Stomach (tissue), 4 donors: ENCODE measurements at regions not wholly inside any gene's neighbourhood (a gene's known extent, or its start where the extent isn't known, plus 50 kb on each side); places are given as distances from the start of the nearest gene placed in this dataset.

Experiments
- CTCF ChIP-seq, 7 experiments: fragments of 450-650 bp in 4 of 7; fragments of 200-600 bp in 3 of 7; sonication (generic) in 3 of 7; IDR thresholded peaks; one replicate each; pipeline ENCODE4 v1.5.1; 2016 to 2019; ENCODE audit warnings: antibody characterized with exemption in 7 of 7, control low read depth in 2 of 7, mild to moderate bottlenecking in 1 of 7
- POLR2A ChIP-seq, 4 donors: fragments of 450-650 bp; IDR thresholded peaks; one replicate each; pipeline ENCODE4 v1.6.1; 2016; ENCODE audit warnings: antibody characterized with exemption in 4 of 4, control low read depth in 2 of 4, mild to moderate bottlenecking in 1 of 4, moderate library complexity in 1 of 4

GRCh38 chr15:95269242-95270183, 1038.2 kb downstream of the MCTP2 start:
- TF ChIP-seq CTCF (IDR thresholded peaks at IDR 0.05): no peak
- no peak for TF ChIP-seq POLR2A (IDR thresholded peaks at IDR 0.05)
